PC-9 (cell line): ENCODE measurements at regions not wholly inside any gene's neighbourhood (a gene's known extent, or its start where the extent isn't known, plus 50 kb on each side); places are given as distances from the start of the nearest gene placed in this dataset.

Experiments used
- EZH2 ChIP-seq: fragments of 200-600 bp; sonication (generic); IDR thresholded peaks from 2 replicates; pipeline ENCODE4 v1.8.0; 2017; ENCODE audit warnings: antibody characterized with exemption, low read depth
- TF ChIP-seq, protein P1 (sequence below): fragments of 200-600 bp; sonication (generic); conservative IDR thresholded peaks from 2 replicates; pipeline ENCODE4 v1.6.1; 2017; ENCODE audit warnings: mixed run types, antibody characterized with exemption, mild to moderate bottlenecking, moderate library complexity

DNA sequence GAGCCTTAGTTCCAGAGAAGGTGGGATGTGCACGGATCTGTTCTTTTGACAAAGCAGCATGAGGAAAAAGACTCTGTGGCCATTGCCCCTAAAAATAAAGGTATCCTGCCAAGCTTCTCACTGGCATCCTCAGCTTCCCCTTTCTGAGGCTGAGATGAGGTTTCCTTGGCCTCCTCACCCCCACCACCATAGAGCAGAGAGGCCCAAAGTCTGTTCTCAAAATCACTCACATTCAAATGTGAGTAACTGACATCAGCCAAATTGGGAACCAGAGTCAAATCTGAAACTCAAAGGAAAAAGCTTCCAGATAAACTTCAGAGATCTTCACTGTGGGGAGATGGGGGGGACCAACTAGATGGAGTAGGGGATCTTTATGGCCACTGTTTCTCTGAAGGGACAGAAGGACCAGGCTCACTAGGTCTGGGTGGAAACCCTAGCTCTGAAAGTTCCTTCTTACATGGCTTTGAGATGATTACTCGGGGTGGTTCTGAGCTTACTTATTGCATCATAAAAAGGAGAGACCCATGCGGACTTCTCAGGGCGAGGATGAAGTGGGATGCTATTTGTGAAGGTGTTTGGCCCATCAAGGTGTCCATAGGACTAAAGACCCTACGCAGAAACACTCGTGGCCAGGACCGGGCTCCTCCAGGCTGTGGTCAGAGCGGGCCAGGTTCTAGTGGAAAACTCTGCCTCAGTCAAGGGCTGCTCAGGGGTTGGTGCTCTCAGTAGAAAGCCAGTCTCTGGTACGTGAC lies 61.5 kb upstream of the MEF2A start:
- TF ChIP-seq, protein P1, sequence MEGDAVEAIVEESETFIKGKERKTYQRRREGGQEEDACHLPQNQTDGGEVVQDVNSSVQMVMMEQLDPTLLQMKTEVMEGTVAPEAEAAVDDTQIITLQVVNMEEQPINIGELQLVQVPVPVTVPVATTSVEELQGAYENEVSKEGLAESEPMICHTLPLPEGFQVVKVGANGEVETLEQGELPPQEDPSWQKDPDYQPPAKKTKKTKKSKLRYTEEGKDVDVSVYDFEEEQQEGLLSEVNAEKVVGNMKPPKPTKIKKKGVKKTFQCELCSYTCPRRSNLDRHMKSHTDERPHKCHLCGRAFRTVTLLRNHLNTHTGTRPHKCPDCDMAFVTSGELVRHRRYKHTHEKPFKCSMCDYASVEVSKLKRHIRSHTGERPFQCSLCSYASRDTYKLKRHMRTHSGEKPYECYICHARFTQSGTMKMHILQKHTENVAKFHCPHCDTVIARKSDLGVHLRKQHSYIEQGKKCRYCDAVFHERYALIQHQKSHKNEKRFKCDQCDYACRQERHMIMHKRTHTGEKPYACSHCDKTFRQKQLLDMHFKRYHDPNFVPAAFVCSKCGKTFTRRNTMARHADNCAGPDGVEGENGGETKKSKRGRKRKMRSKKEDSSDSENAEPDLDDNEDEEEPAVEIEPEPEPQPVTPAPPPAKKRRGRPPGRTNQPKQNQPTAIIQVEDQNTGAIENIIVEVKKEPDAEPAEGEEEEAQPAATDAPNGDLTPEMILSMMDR = no peak
- TF ChIP-seq EZH2 = no peak
